H1 (cell line): ENCODE measurements at regions not wholly inside any gene's neighbourhood (a gene's known extent, or its start where the extent isn't known, plus 50 kb on each side); places are given as distances from the start of the nearest gene placed in this dataset.

ENCODE experiments used
- CBX5 ChIP-seq: fragments of 300-800, 300-1000 bp; sonication (generic); IDR thresholded peaks from 2 replicates; pipeline ENCODE4 v1.7.1; 2016; ENCODE audit warnings: antibody characterized with exemption, low read length, low read depth
- CEBPB ChIP-seq: IDR thresholded peaks from 2 replicates; pipeline ENCODE4 v1.6.1; 2012; ENCODE audit warnings: low read depth, low read length
- CTCF ChIP-seq, 3 experiments: IDR thresholded peaks; 1 replicate in 2 of 3; 2 replicates in 1 of 3; pipeline versions ENCODE4 v1.5.1 to v1.6.1; 2011; ENCODE audit warnings: low read length in 3 of 3, mild to moderate bottlenecking in 3 of 3, inconsistent platforms in 2 of 3, low read depth in 1 of 3, moderate library complexity in 1 of 3; ENCODE audit not compliant: insufficient read depth in 1 of 3; ENCODE audit errors: control extremely low read depth in 1 of 3
- HDAC2 ChIP-seq, 2 experiments: fragments of 300-600 bp in 1 of 2; sonication (generic) in 1 of 2; IDR thresholded peaks; 2 replicates each; pipeline ENCODE4 v1.6.1; 2011 to 2012; ENCODE audit warnings: low read depth in 2 of 2, low read length in 2 of 2, mild to moderate bottlenecking in 2 of 2, moderate library complexity in 2 of 2, borderline replicate concordance in 1 of 2, inconsistent platforms in 1 of 2
- NRF1 ChIP-seq: IDR thresholded peaks from 2 replicates; pipeline ENCODE4 v1.6.1; 2011; ENCODE audit warnings: mild to moderate bottlenecking, low read depth, low read length, improper control_type of control experiment
- PHF8 ChIP-seq: fragments of 200-600 bp; sonication (generic); conservative IDR thresholded peaks from 2 replicates; pipeline ENCODE4 v1.7.1; 2012; ENCODE audit warnings: low read depth, mild to moderate bottlenecking, inconsistent platforms, low read length, moderate library complexity
- RFX5 ChIP-seq: IDR thresholded peaks from 2 replicates; pipeline ENCODE4 v1.6.1; 2011; ENCODE audit warnings: low read depth, low read length, improper control_type of control experiment, borderline replicate concordance

GRCh38 chr1:208524376-208524775 is 280.2 kb upstream of the PLXNA2 start:
- no peak for TF ChIP-seq RFX5
- no peak for TF ChIP-seq CEBPB
- TF ChIP-seq CBX5, result no peak
- TF ChIP-seq CTCF (IDR thresholded peaks at IDR 0.05; ENCODE audit: control extremely low read depth in 1 of 3, insufficient read depth in 1 of 3, low read depth in 1 of 3, low read length in 3 of 3), result no peak
- no peak for TF ChIP-seq HDAC2 (IDR thresholded peaks at IDR 0.05; ENCODE audit: borderline replicate concordance in 1 of 2, low read depth in 2 of 2, low read length in 2 of 2)
- TF ChIP-seq NRF1, result no peak
- TF ChIP-seq PHF8, result no peak
